Osteocyte (in vitro differentiated cells): ENCODE measurements at regions not wholly inside any gene's neighbourhood (a gene's known extent, or its start where the extent isn't known, plus 50 kb on each side); places are given as distances from the start of the nearest gene placed in this dataset.

ENCODE experiments used
- DNase-seq: peaks from one replicate; pipeline ENCODE4 v3.0.0; 2021; ENCODE audit warnings: mixed read lengths; ENCODE audit not compliant: unreplicated experiment; ENCODE audit errors: extremely low spot score
- H3K27ac Mint-ChIP-seq: one replicate; pipeline ENCODE4 v1.8.0; 2021; ENCODE audit warnings: mild to moderate bottlenecking, mixed read lengths; ENCODE audit not compliant: unreplicated experiment
- H3K27me3 Mint-ChIP-seq: one replicate; pipeline ENCODE4 v1.8.0; 2021; ENCODE audit warnings: mixed read lengths; ENCODE audit not compliant: unreplicated experiment
- H3K36me3 Mint-ChIP-seq: one replicate; pipeline ENCODE4 v1.8.0; 2021; ENCODE audit warnings: mixed read lengths; ENCODE audit not compliant: unreplicated experiment
- H3K4me1 Mint-ChIP-seq: one replicate; pipeline ENCODE4 v1.8.0; 2021; ENCODE audit warnings: mixed read lengths; ENCODE audit not compliant: unreplicated experiment
- H3K4me3 Mint-ChIP-seq: one replicate; pipeline ENCODE4 v1.8.0; 2021; ENCODE audit warnings: mild to moderate bottlenecking, moderate library complexity, mixed read lengths; ENCODE audit not compliant: unreplicated experiment
- H3K9me3 Mint-ChIP-seq: one replicate; pipeline ENCODE4 v1.8.0; 2021; ENCODE audit warnings: mixed read lengths; ENCODE audit not compliant: unreplicated experiment
- TF ChIP-seq, protein P1 (sequence below): fragments of 200-600 bp; sonication (generic); IDR thresholded peaks from 2 replicates; pipeline ENCODE4 v1.5.0; 2021; ENCODE audit warnings: antibody characterized with exemption, mild to moderate bottlenecking, moderate library complexity

DNA sequence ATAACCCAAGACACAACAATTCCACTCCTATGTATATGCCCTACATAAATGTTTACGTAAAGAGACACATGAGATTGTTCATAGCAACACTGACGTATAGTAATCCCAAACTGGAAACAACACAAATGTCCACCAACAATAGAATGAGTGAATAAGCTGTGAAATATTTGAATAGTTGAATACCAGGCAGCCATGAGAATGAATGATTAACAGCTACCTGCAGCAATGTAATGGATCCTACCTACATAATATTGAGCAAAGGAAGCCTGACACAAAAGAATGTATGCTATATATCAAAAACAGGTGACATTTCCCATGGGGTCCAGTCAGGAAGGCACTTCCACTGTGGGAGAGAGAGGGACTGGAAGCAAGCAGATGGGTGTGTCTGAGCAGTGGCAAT is 92.8 kb upstream of the LINC01488 start:
- H3K36me3 Mint-ChIP-seq: peaks cover 4% of the 10 kb centered on the region

DNA sequence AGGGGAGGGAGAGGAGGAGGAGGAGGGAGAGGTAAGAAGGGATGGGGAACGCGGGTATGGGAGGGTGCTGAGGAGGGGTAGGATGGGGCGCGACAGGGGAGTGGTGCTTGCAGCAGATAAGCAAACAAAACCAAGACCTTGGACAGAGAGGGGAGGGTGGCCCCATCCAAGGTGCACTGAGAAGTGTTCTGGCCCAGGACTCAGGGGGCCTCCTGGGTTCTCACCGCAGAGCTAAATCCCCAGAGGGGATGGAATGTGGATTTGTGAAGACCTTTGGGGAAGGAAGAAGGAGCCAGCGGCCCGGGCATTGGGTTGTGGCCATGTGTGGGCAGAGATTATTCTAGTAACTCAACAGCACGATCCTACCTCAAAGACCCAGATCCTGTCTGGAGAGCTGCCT is 90.9 kb upstream of the LINC01488 start:
- Mint-ChIP-seq H3K36me3 (peaks cover 4% of the 10 kb centered on the region), H3K9me3 (peaks cover 14% of the 10 kb centered on the region), H3K4me3 (no peak overlapping the region), H3K4me1 (no peaks in the 10 kb centered on the region), H3K27me3 (peaks cover 3% of the 10 kb centered on the region), H3K27ac (no peak overlapping the region)
- TF ChIP-seq, protein P1, sequence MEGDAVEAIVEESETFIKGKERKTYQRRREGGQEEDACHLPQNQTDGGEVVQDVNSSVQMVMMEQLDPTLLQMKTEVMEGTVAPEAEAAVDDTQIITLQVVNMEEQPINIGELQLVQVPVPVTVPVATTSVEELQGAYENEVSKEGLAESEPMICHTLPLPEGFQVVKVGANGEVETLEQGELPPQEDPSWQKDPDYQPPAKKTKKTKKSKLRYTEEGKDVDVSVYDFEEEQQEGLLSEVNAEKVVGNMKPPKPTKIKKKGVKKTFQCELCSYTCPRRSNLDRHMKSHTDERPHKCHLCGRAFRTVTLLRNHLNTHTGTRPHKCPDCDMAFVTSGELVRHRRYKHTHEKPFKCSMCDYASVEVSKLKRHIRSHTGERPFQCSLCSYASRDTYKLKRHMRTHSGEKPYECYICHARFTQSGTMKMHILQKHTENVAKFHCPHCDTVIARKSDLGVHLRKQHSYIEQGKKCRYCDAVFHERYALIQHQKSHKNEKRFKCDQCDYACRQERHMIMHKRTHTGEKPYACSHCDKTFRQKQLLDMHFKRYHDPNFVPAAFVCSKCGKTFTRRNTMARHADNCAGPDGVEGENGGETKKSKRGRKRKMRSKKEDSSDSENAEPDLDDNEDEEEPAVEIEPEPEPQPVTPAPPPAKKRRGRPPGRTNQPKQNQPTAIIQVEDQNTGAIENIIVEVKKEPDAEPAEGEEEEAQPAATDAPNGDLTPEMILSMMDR: no peak
- no peak for DNase-seq

More for the DNA sequence above, 92.8 kb upstream of the LINC01488 start:
- H3K4me1 Mint-ChIP-seq: no peaks in the 10 kb centered on the region
- TF ChIP-seq, protein P1: no peak
- peaks cover 3% of the 10 kb centered on the region for H3K27me3 Mint-ChIP-seq
- H3K9me3 Mint-ChIP-seq: peaks cover 14% of the 10 kb centered on the region
- no peak overlapping the region for H3K27ac Mint-ChIP-seq
- DNase-seq: no peak
- no peak overlapping the region for H3K4me3 Mint-ChIP-seq

DNA sequence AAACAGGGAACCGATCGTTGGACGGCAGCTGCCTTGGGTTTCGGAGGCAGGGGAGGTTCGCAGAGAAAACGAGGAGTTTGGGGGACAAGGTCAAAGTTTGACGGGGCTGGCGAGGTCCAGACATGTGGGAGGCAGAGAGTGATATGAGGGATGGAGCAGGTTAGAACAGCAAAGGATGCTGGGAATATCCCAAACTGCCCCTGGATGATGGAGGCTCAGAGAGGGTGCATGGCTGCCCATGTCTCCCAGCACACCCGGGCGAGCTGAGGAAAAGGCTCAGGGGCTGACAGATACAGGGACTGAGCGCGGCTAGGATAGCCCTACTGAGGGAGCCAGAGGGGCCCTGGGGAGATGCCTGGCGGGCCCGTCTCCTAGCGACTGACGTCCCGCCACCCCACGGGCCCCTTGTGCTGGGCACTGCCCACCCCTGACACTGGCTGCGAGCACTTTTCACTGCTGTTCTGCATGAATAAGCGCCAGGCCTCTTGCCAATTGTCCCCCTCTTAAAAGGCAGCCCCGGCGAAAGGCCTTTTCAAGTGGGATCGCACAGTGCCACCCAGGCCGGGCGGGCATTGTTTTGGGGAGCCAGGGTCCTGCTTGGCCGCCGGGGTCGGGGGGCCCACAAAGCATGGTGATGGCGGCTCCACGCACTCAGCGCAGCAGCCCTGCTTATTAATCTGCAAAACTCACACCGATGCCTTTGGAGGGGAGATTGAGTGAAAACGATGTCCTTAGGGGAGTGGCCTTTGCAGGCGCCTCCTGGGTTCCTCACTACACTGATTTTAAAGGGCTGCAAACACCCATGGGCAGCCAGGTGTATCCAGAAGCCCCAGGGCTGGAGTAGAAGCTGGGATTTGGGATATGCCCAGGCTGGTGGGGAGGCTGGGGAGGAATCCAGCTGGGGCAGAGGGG is 90.0 kb upstream of the LINC01488 start:
- Mint-ChIP-seq H3K9me3 (peaks cover 14% of the 10 kb centered on the region), H3K4me1 (peaks cover 4% of the 10 kb centered on the region), H3K36me3 (peaks cover 4% of the 10 kb centered on the region), H3K27me3 (peaks cover 3% of the 10 kb centered on the region), H3K27ac (no peak overlapping the region), H3K4me3 (no peak overlapping the region)
- TF ChIP-seq, protein P1: no peak
- no peak for DNase-seq

DNA sequence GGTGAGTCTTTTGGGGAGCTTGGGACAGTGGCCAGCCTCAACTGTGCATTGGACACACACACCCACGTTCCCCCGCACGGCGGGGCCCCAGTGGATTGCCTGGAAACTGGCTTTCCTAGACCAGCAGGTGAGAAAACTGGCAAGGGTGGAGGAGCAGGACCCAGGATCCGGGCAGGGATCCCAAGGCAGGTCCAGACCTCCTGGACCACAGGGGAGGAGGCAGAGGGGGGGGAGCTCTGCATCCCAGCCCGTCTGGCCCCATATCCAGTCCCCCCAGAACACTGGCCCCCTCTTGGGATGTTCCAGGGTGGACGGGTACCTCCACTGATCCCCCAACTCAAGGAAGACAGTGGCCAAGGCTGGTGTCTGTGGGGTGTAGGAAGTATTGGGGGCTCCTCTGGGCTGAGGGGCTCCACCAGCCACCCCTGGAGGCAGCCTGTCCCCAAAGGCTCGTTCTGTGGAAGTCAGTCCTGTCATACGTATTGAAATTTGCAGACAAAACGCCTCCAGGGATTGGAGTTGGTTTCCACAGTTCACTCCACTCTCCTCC is 89.3 kb upstream of the LINC01488 start:
- DNase-seq: no peak
- Mint-ChIP-seq H3K4me1 (peaks cover 4% of the 10 kb centered on the region), H3K27me3 (peaks cover 3% of the 10 kb centered on the region), H3K36me3 (peaks cover 4% of the 10 kb centered on the region), H3K4me3 (no peak overlapping the region), H3K9me3 (peaks cover 14% of the 10 kb centered on the region), H3K27ac (no peak overlapping the region)
- TF ChIP-seq, protein P1: no peak

DNA sequence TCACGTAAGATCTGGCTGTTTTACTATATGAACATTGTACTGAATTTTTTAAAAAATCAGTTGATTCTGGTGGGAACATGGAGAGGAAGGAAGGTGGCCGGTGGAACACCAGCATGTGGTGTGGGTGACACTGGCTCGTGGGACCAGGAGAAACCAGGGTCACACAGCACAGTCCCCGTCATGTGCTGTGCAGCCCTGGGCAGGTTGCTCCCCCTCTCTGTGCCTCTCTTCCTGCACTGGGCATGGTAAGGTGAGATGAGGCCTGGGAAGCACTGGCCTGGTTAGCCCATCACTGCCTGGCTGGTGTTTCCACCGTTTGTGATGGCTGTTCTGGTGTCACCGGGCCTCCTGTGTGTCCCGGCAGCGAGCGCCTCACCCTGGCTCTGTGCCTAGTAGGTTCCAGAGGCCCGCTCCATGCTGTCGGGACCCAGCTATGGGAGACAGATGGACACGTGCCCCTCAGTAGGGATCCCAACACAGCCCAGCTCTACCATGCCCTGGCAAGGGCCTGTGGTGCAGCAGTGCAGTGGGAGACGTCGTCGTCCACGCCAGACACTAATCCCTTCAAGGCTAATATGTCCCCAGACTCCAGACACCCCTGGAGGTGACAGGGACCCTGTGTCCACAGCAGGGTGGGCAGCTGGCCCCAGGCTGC is 88.2 kb upstream of the LINC01488 start:
- Mint-ChIP-seq H3K36me3 (peaks cover 2% of the 10 kb centered on the region), H3K4me3 (no peak overlapping the region), H3K27ac (no peak overlapping the region), H3K27me3 (peaks cover 3% of the 10 kb centered on the region), H3K9me3 (peaks cover 8% of the 10 kb centered on the region), H3K4me1 (peaks cover 5% of the 10 kb centered on the region)
- DNase-seq: no peak
- TF ChIP-seq, protein P1: no peak
